ENCODE measurements at regions not wholly inside any gene's neighbourhood (a gene's known extent, or its start where the extent isn't known, plus 50 kb on each side); places are given as distances from the start of the nearest gene placed in this dataset.

DNA sequence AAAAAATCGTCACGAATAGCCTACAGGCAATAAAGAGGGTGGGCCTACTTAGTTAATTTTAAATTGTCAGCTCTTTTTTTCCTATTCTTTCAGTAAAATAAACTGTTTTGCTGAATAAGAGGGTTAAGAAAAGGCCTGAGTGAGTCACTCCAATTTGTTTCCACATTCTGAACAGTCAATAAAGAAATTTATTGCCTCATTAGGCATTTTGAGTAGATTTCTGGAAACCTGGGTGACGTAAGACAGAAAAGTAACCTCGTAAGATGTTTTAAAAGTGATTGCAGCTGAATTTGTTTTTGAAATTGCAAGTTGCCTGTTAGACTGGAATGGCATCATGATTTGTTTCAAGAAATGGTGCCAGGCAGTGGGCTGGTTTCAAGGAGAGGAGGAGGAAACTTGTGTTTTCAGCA lies 439.3 kb downstream of the USP25 start:
- ATAC-seq (ENCODE audit: insufficient read depth, low FRiP score) (no peak), DNase-seq (no peak)
- Histone ChIP-seq H3K4me1 (ENCODE audit: control insufficient read depth in 5 of 5, insufficient read depth in 5 of 5, low read length in 5 of 5) (no peaks in the 10 kb centered on the region), H3K9ac (ENCODE audit: insufficient read depth in 1 of 2, low read length in 2 of 2) (no peak overlapping the region), H3K36me3 (ENCODE audit: control insufficient read depth in 4 of 4, insufficient read depth in 4 of 4, low read length in 4 of 4) (no peaks in the 10 kb centered on the region), H3K27ac (ENCODE audit: low read depth in 1 of 2, low read length in 1 of 2) (no peak overlapping the region), H3K9me3 (ENCODE audit: control insufficient read depth in 4 of 4, insufficient read depth in 3 of 4, low read length in 3 of 4) (no peaks in the 10 kb centered on the region), H3K4me3 (no peak overlapping the region), H3K27me3 (ENCODE audit: control insufficient read depth in 3 of 3, insufficient read depth in 3 of 3, low read length in 2 of 3) (no peaks in the 10 kb centered on the region)
- 68 to 71% methylated on average over 4 of the region's 4 CpGs for WGBS, 2 donors
- TF ChIP-seq, protein P1, sequence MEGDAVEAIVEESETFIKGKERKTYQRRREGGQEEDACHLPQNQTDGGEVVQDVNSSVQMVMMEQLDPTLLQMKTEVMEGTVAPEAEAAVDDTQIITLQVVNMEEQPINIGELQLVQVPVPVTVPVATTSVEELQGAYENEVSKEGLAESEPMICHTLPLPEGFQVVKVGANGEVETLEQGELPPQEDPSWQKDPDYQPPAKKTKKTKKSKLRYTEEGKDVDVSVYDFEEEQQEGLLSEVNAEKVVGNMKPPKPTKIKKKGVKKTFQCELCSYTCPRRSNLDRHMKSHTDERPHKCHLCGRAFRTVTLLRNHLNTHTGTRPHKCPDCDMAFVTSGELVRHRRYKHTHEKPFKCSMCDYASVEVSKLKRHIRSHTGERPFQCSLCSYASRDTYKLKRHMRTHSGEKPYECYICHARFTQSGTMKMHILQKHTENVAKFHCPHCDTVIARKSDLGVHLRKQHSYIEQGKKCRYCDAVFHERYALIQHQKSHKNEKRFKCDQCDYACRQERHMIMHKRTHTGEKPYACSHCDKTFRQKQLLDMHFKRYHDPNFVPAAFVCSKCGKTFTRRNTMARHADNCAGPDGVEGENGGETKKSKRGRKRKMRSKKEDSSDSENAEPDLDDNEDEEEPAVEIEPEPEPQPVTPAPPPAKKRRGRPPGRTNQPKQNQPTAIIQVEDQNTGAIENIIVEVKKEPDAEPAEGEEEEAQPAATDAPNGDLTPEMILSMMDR (IDR thresholded peaks at IDR 0.05; ENCODE audit: control extremely low read depth, extremely low read depth) = no peak

DNA sequence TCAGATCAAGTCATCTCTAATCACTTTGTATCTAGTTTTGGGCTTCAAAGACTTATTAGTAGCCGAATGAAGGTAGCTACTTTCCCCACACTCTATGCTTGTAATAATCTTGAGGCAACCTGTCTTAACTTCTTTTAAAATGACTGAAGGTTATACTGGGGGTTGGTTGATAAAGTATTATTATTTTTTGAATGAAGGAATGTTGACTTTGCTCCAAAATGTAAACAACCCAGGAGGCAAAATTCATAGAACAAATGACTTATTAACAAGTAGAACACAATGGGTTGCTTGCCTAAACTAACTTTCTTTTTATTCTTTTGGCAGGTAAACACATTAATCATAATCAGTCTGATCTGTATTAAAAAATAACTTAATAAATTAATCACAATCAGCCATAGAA lies 440.0 kb downstream of the USP25 start:
- WGBS, 2 donors = 86 to 94% methylated on average over 1 of the region's 1 CpG
- TF ChIP-seq, protein P1 (IDR thresholded peaks at IDR 0.05; ENCODE audit: control extremely low read depth, extremely low read depth) = no peak
- Histone ChIP-seq H3K9ac (ENCODE audit: insufficient read depth in 1 of 2, low read length in 2 of 2) (no peak overlapping the region), H3K27me3 (ENCODE audit: control insufficient read depth in 3 of 3, insufficient read depth in 3 of 3, low read length in 2 of 3) (no peaks in the 10 kb centered on the region), H3K36me3 (ENCODE audit: control insufficient read depth in 4 of 4, insufficient read depth in 4 of 4, low read length in 4 of 4) (no peaks in the 10 kb centered on the region), H3K4me1 (ENCODE audit: control insufficient read depth in 5 of 5, insufficient read depth in 5 of 5, low read length in 5 of 5) (no peaks in the 10 kb centered on the region), H3K4me3 (no peak overlapping the region), H3K9me3 (ENCODE audit: control insufficient read depth in 4 of 4, insufficient read depth in 3 of 4, low read length in 3 of 4) (no peaks in the 10 kb centered on the region), H3K27ac (ENCODE audit: low read depth in 1 of 2, low read length in 1 of 2) (no peak overlapping the region)
- no peak for DNase-seq
- ATAC-seq (ENCODE audit: insufficient read depth, low FRiP score) = no peak

DNA sequence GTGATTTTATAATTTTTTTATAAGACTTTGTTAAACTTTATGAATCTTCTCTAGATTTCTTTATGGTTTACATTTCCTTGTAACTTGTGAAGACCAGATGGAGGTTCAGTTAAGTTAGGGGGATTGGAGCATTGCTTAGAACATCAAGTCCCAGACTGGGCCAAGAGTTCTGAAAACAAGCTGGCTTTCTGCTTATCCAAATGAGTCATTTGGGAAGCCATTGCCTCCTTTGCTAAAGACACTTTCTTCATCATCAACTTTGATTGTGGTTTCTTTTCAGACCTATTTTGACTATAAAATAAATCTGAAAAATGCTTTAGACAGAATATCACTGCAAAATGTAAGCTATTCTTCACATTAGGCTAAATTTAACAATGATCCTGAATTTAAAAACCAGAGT lies 446.8 kb downstream of the USP25 start:
- TF ChIP-seq, protein P1 (IDR thresholded peaks at IDR 0.05; ENCODE audit: control extremely low read depth, extremely low read depth) = no peak
- H3K27ac ChIP-seq (ENCODE audit: low read depth in 1 of 2, low read length in 1 of 2) = no peak overlapping the region
- no peaks in the 10 kb centered on the region for H3K27me3 ChIP-seq (ENCODE audit: control insufficient read depth in 3 of 3, insufficient read depth in 3 of 3, low read length in 2 of 3)
- H3K9me3 ChIP-seq (ENCODE audit: control insufficient read depth in 4 of 4, insufficient read depth in 3 of 4, low read length in 3 of 4) = no peaks in the 10 kb centered on the region
- DNase-seq (no peak), ATAC-seq (ENCODE audit: insufficient read depth, low FRiP score) (no peak)
- H3K4me3 ChIP-seq = no peak overlapping the region
- no peaks in the 10 kb centered on the region for H3K36me3 ChIP-seq (ENCODE audit: control insufficient read depth in 4 of 4, insufficient read depth in 4 of 4, low read length in 4 of 4)
- H3K4me1 ChIP-seq (ENCODE audit: control insufficient read depth in 5 of 5, insufficient read depth in 5 of 5, low read length in 5 of 5) = peaks cover 0 to 5% (median 1%) of the 10 kb centered on the region in 5 donors
- no peak overlapping the region for H3K9ac ChIP-seq (ENCODE audit: insufficient read depth in 1 of 2, low read length in 2 of 2)

DNA sequence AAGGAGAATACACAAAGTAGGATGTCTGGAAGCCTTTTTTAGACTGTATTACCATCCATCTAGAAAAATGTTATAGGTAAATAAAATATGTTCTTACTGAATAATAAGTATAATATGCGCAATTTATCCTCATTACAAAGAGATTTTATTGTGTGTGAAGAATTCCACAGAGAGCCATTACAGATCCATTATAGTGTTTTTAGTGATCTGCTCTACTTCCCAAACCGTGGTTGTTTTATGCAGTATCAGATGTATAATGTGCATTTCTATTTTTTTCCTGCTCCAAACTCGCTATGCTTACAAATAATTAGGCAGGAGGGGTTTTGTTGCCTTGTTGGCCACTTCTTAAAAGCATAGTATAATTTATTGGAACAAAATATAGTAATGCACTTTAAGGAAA lies 447.8 kb downstream of the USP25 start:
- no peak overlapping the region for H3K9ac ChIP-seq (ENCODE audit: insufficient read depth in 1 of 2, low read length in 2 of 2)
- H3K27me3 ChIP-seq (ENCODE audit: control insufficient read depth in 3 of 3, insufficient read depth in 3 of 3, low read length in 2 of 3) = no peaks in the 10 kb centered on the region
- H3K4me1 ChIP-seq (ENCODE audit: control insufficient read depth in 5 of 5, insufficient read depth in 5 of 5, low read length in 5 of 5) = peaks cover 0 to 5% (median 1%) of the 10 kb centered on the region in 5 donors
- TF ChIP-seq, protein P1 (IDR thresholded peaks at IDR 0.05; ENCODE audit: control extremely low read depth, extremely low read depth) = no peak
- H3K36me3 ChIP-seq (ENCODE audit: control insufficient read depth in 4 of 4, insufficient read depth in 4 of 4, low read length in 4 of 4) = no peaks in the 10 kb centered on the region
- H3K9me3 ChIP-seq (ENCODE audit: control insufficient read depth in 4 of 4, insufficient read depth in 3 of 4, low read length in 3 of 4) = no peaks in the 10 kb centered on the region
- H3K27ac ChIP-seq (ENCODE audit: low read depth in 1 of 2, low read length in 1 of 2) = no peak overlapping the region
- 90 to 91% methylated on average over 3 of the region's 3 CpGs for WGBS, 2 donors
- DNase-seq = no peak
- no peak for ATAC-seq (ENCODE audit: insufficient read depth, low FRiP score)
- no peak overlapping the region for H3K4me3 ChIP-seq

Measured in lung (tissue), 11 donors.